Aorta (tissue), 5 donors: ENCODE measurements at regions not wholly inside any gene's neighbourhood (a gene's known extent, or its start where the extent isn't known, plus 50 kb on each side); places are given as distances from the start of the nearest gene placed in this dataset.
"Not testable (repeated sequence)": the region's sequence is repeated elsewhere in the genome, so short reads cannot be mapped to it uniquely, and the experiment has no call there.

Source experiments
- ATAC-seq: fragments of 200-7000 bp; cut with Tn5 transposase; one replicate; pipeline ENCODE4 v1.9.1; 2022; ENCODE audit warnings: moderate library complexity; ENCODE audit not compliant: low FRiP score
- DNase-seq, 2 donors: peaks; one replicate each; pipeline ENCODE4 v3.0.0-alpha.2; 2020
- H3K27ac ChIP-seq, 2 donors: one replicate each; pipeline ENCODE4 v1.5.1; 2013; ENCODE audit warnings: low read length in 2 of 2, mild to moderate bottlenecking in 2 of 2, moderate library complexity in 2 of 2, control low read depth in 1 of 2, inconsistent platforms in 1 of 2, low read depth in 1 of 2
- H3K27me3 ChIP-seq, 2 donors: one replicate each; pipeline ENCODE4 v1.6.1; 2013; ENCODE audit warnings: control low read depth in 1 of 2, low read length in 1 of 2, mild to moderate bottlenecking in 1 of 2, moderate library complexity in 1 of 2; ENCODE audit not compliant: insufficient read depth in 2 of 2, control insufficient read depth in 1 of 2
- H3K36me3 ChIP-seq, 2 donors: one replicate each; pipeline ENCODE4 v1.6.1; 2013; ENCODE audit warnings: control low read depth in 1 of 2, low read length in 1 of 2, mild to moderate bottlenecking in 1 of 2; ENCODE audit not compliant: insufficient read depth in 2 of 2, control insufficient read depth in 1 of 2
- H3K4me1 ChIP-seq, 2 donors: one replicate each; pipeline ENCODE4 v1.6.1; 2013; ENCODE audit warnings: low read length in 2 of 2, control low read depth in 1 of 2, mild to moderate bottlenecking in 1 of 2, moderate library complexity in 1 of 2; ENCODE audit not compliant: insufficient read depth in 2 of 2, control insufficient read depth in 1 of 2
- H3K4me3 ChIP-seq, 2 donors: one replicate each; pipeline ENCODE4 v1.5.1; 2013; ENCODE audit warnings: low read length in 2 of 2, control low read depth in 1 of 2, mild to moderate bottlenecking in 1 of 2
- H3K9me3 ChIP-seq: one replicate; pipeline ENCODE4 v1.6.1; 2013; ENCODE audit warnings: mild to moderate bottlenecking, low read length; ENCODE audit not compliant: control insufficient read depth
- WGBS, 2 donors: extraction: QIAGEN DNeasy Blood & Tissue Kit; methylation state at CpG; one replicate each; pipeline ENCODE4 v1.1.7; 2013; 5-methylcytosine and 5-hydroxymethylcytosine counted together
- intact Hi-C, 2 donors: fragments of 100-400 bp; cut with DNase I; formaldehyde crosslinking; loops; one replicate each; pipeline versions ENCODE4 v1.14.2 to v1.15.0; 2022
- donor health status: healthy with polysubstance abuse.
- donor health status: Bipolar disorder and iron deficiency.
- donor health status: DM: no; HTN: no; CAD: no.
- donor health status: DM: no; HTN: no; CAD: no.
- donor health status: DM: yes; HTN: yes; CAD: no.

DNA sequence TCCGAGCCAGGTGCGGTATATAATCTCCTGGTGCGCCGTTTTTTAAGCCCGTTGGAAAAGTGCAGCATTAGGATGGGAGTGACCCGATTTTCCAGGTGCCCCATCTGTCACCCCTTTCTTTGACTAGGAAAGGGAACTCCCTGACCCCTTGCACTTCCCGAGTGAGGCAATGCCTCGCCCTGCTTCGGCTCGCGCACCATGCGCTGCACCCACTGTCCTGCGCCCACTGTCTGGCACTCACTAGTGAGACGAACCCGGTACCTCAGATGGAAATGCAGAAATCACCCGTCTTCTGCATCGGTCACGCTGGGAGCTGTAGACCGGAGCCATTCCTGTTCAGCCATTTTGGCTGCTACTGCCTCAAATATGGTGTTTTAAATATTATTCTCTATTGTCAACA lies 198.0 kb downstream of the MEIS1 start:
- ATAC-seq, H3K27me3 ChIP-seq, DNase-seq, H3K9me3 ChIP-seq, H3K36me3 ChIP-seq, H3K4me1 ChIP-seq, H3K4me3 ChIP-seq, H3K27ac ChIP-seq, intact Hi-C loops: not testable (repeated sequence)
- 92 to 93% methylated on average over 19 of the region's 19 CpGs for WGBS, 2 donors

- no peak for ATAC-seq
- Histone ChIP-seq H3K27ac (no peak overlapping the region), H3K4me1 (no peaks in the 10 kb centered on the region), H3K36me3 (no peaks in the 10 kb centered on the region), H3K9me3 (peaks cover 3% of the 10 kb centered on the region), H3K4me3 (no peak overlapping the region), H3K27me3 (no peaks in the 10 kb centered on the region)
- intact Hi-C loops = no loop called here
- WGBS, 2 donors = 92 to 95% methylated on average over 3 of the region's 3 CpGs
- no peak for DNase-seq
Measured at GRCh38 chr2:66633631-66634030, 198.7 kb downstream of the MEIS1 start.

- H3K27me3 ChIP-seq = no peaks in the 10 kb centered on the region
- DNase-seq (no peak), ATAC-seq (no peak)
- intact Hi-C loops = no loop called here
- no peaks in the 10 kb centered on the region for H3K36me3 ChIP-seq
- peaks cover 3% of the 10 kb centered on the region for H3K9me3 ChIP-seq
- H3K4me1 ChIP-seq = no peaks in the 10 kb centered on the region
- no peak overlapping the region for H3K27ac ChIP-seq
- H3K4me3 ChIP-seq = no peak overlapping the region
Measured at GRCh38 chr2:66634784-66635183, 199.9 kb downstream of the MEIS1 start.

- Histone ChIP-seq H3K27me3 (no peaks in the 10 kb centered on the region), H3K27ac (no peak overlapping the region), H3K36me3 (no peaks in the 10 kb centered on the region), H3K4me3 (no peak overlapping the region), H3K9me3 (no peaks in the 10 kb centered on the region), H3K4me1 (no peaks in the 10 kb centered on the region)
- DNase-seq (no peak), ATAC-seq (no peak)
- intact Hi-C loops = no loop called here
- 88 to 92% methylated on average over 6 of the region's 6 CpGs for WGBS, 2 donors
Measured at GRCh38 chr2:66641685-66642084, 206.8 kb downstream of the MEIS1 start.

- H3K27ac ChIP-seq, H3K4me1 ChIP-seq, H3K4me3 ChIP-seq, H3K36me3 ChIP-seq, H3K27me3 ChIP-seq, intact Hi-C loops, H3K9me3 ChIP-seq, ATAC-seq, DNase-seq: not testable (repeated sequence)
- WGBS, 2 donors = 75% methylated on average over 12 of the region's 12 CpGs
Measured at GRCh38 chr2:66648081-66648480, 213.2 kb downstream of the MEIS1 start.

- ATAC-seq (no peak), DNase-seq (no peak)
- 78 to 82% methylated on average over 4 of the region's 4 CpGs for WGBS, 2 donors
- Histone ChIP-seq H3K4me3 (no peak overlapping the region), H3K4me1 (no peaks in the 10 kb centered on the region), H3K36me3 (no peaks in the 10 kb centered on the region), H3K27ac (no peak overlapping the region), H3K9me3 (peaks cover 1% of the 10 kb centered on the region), H3K27me3 (no peaks in the 10 kb centered on the region)
- intact Hi-C loops = no loop called here
Measured at GRCh38 chr2:66649006-66649405, 214.1 kb downstream of the MEIS1 start.

GRCh38 chr2:66651295-66651694 lies 216.4 kb downstream of the MEIS1 start:
- DNase-seq (no peak), ATAC-seq (no peak)
- no peak overlapping the region for H3K4me3 ChIP-seq
- H3K9me3 ChIP-seq = peaks cover 1% of the 10 kb centered on the region
- H3K36me3 ChIP-seq = no peaks in the 10 kb centered on the region
- H3K27ac ChIP-seq = no peak overlapping the region
- H3K27me3 ChIP-seq = no peaks in the 10 kb centered on the region
- intact Hi-C loops = no loop called here
- no peaks in the 10 kb centered on the region for H3K4me1 ChIP-seq

DNA sequence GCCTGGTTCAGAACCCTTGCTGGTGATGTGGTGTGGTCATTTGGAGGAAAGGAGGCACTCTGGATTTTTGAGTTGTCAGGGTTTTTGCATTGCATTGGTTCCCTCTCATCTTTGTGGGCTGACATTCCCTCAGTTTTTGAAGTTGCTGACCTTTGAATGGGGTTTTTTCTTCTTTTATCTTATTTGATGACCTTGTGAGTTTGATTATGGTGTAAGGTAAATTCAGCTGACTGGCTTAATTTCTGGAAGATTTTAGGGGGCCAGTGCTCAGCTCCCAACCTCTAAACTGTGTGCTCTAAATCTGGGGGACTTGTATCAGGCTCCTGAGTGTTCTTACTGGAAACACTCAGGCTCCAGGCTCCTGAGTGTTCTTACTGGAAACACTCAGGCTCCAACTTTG lies 225.9 kb downstream of the MEIS1 start:
- Histone ChIP-seq H3K36me3 (no peaks in the 10 kb centered on the region), H3K4me1 (no peaks in the 10 kb centered on the region), H3K27ac (no peak overlapping the region), H3K4me3 (no peak overlapping the region), H3K27me3 (no peaks in the 10 kb centered on the region), H3K9me3 (no peaks in the 10 kb centered on the region)
- no peak for DNase-seq
- no peak for ATAC-seq
- intact Hi-C loops = no loop called here

DNA sequence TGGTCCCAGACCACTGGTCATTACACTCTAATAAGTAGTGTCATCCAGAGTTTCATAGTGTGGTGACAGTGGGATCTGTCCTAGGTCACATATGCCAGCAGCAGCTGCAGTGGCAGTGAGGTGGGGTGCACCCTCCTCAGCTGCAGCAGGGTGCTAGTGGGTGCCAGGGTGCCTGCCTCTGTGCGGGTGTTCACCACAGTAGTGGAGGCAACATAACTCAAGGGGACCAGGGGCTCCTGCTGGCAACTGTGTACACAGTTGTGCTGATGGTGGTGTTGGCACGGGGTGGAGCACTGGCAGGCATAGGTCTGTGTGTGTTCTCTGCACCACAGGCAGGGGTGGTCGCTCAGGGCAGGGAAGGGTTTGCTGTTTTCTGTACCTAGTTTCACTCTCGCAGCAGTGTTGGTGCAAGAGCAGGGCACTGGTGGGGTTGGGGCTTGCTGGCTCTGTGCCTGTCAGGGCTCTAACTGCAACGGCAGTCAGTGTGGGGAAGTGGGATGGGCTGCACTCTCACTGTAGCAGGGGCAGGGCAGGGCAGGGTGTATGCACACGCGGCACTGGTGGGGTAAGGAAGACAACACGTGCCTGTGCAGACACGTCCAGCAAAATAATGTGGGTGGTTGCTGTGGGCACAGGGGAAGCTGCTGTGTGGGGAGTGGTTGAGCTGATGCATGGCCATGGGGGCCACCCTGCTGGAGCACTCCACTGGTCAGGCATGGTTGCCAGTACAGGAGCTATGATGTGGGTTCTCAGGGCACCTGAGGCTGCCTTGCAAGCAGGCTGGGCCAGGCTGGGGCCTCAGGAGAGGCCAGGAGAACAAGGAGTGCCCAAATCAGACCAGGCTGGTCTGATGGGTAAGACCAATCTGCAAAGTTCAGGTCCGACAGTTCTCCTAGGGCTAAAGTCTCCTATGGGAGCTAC lies 226.6 kb downstream of the MEIS1 start:
- WGBS, 2 donors = 74 to 78% methylated on average over 10 of the region's 10 CpGs
- ATAC-seq = no peak

More for the DNA sequence above, 226.6 kb downstream of the MEIS1 start:
- H3K36me3 ChIP-seq = no peaks in the 10 kb centered on the region
- H3K4me3 ChIP-seq = no peak overlapping the region
- H3K4me1 ChIP-seq = no peaks in the 10 kb centered on the region
- no peaks in the 10 kb centered on the region for H3K9me3 ChIP-seq
- no peaks in the 10 kb centered on the region for H3K27me3 ChIP-seq
- H3K27ac ChIP-seq = no peak overlapping the region
- DNase-seq = no peak
- intact Hi-C loops = no loop called here
